ENCODE measurements at regions not wholly inside any gene's neighbourhood (a gene's known extent, or its start where the extent isn't known, plus 50 kb on each side); places are given as distances from the start of the nearest gene placed in this dataset.

- TF ChIP-seq CTCF (IDR thresholded peaks at IDR 0.05; ENCODE audit: low read depth, low read length) (no peak), POLR2A (IDR thresholded peaks at IDR 0.05; ENCODE audit: extremely low read depth, insufficient read length) (no peak), MAX (IDR thresholded peaks at IDR 0.05; ENCODE audit: low read depth, low read length) (no peak)
These were observed 774.9 kb upstream of the NOVA1 start for GRCh38 chr14:27372771-27373170.
